ENCODE measurements at regions not wholly inside any gene's neighbourhood (a gene's known extent, or its start where the extent isn't known, plus 50 kb on each side); places are given as distances from the start of the nearest gene placed in this dataset.

- Histone ChIP-seq H3K36me3 (ENCODE audit: insufficient read depth, low read length) (no peaks in the 10 kb centered on the region), H3K4me3 (ENCODE audit: low read depth in 1 of 2, low read length in 2 of 2) (no peak overlapping the region), H3K79me2 (ENCODE audit: insufficient read depth, low read length) (no peaks in the 10 kb centered on the region), H3K27me3 (ENCODE audit: insufficient read depth, low read length, poor library complexity) (no peaks in the 10 kb centered on the region), H3K27ac (ENCODE audit: low read length) (no peak overlapping the region), H3K9ac (ENCODE audit: low read depth, low read length) (no peak overlapping the region), H3K4me2 (ENCODE audit: insufficient read depth, low read length) (no peak overlapping the region), H4K20me1 (ENCODE audit: insufficient read depth, low read length) (no peaks in the 10 kb centered on the region), H2AFZ (ENCODE audit: low read depth, low read length) (peak overlapping the region; percentile 3; the same call in 1 of the 2 replicates), H3K9me3 (ENCODE audit: insufficient read depth, low read length, severe bottlenecking) (no peaks in the 10 kb centered on the region), H3K4me1 (ENCODE audit: insufficient read depth, low read length) (peaks cover 16% of the 10 kb centered on the region)
- ATAC-seq (ENCODE audit: insufficient read depth, low read depth) (0 out of 3 replicates have a peak, but pooled peaks have one; percentile 43), DNase-seq (no peak)
- no peak for TF ChIP-seq EZH2 (IDR thresholded peaks at IDR 0.05; ENCODE audit: borderline replicate concordance, low read depth, low read length, severe bottlenecking)
- TF ChIP-seq CTCF (IDR thresholded peaks at IDR 0.05; ENCODE audit: borderline replicate concordance, extremely low read depth, low read length, poor library complexity, severe bottlenecking) = peak; percentile 55
Observed at GRCh38 chr7:118870187-118870586, 645.7 kb downstream of the ANKRD7 start.

GRCh38 chr7:118872568-118872967 is 648.1 kb downstream of the ANKRD7 start:
- Histone ChIP-seq H3K4me1 (ENCODE audit: insufficient read depth, low read length) (peaks cover 16% of the 10 kb centered on the region), H3K9me3 (ENCODE audit: insufficient read depth, low read length, severe bottlenecking) (no peaks in the 10 kb centered on the region), H3K4me3 (ENCODE audit: low read depth in 1 of 2, low read length in 2 of 2) (no peak overlapping the region), H3K4me2 (ENCODE audit: insufficient read depth, low read length) (no peak overlapping the region), H4K20me1 (ENCODE audit: insufficient read depth, low read length) (no peaks in the 10 kb centered on the region), H2AFZ (ENCODE audit: low read depth, low read length) (no peak overlapping the region), H3K9ac (ENCODE audit: low read depth, low read length) (no peak overlapping the region), H3K79me2 (ENCODE audit: insufficient read depth, low read length) (no peaks in the 10 kb centered on the region), H3K36me3 (ENCODE audit: insufficient read depth, low read length) (no peaks in the 10 kb centered on the region), H3K27ac (ENCODE audit: low read length) (no peak overlapping the region), H3K27me3 (ENCODE audit: insufficient read depth, low read length, poor library complexity) (no peaks in the 10 kb centered on the region)
- ATAC-seq (ENCODE audit: insufficient read depth, low read depth) (no peak), DNase-seq (no peak)
- TF ChIP-seq EZH2 (IDR thresholded peaks at IDR 0.05; ENCODE audit: borderline replicate concordance, low read depth, low read length, severe bottlenecking) (no peak), CTCF (IDR thresholded peaks at IDR 0.05; ENCODE audit: borderline replicate concordance, extremely low read depth, low read length, poor library complexity, severe bottlenecking) (no peak)

- Histone ChIP-seq H3K27ac (ENCODE audit: low read length) (no peak overlapping the region), H3K79me2 (ENCODE audit: insufficient read depth, low read length) (no peaks in the 10 kb centered on the region), H3K9me3 (ENCODE audit: insufficient read depth, low read length, severe bottlenecking) (no peaks in the 10 kb centered on the region), H3K4me3 (ENCODE audit: low read depth in 1 of 2, low read length in 2 of 2) (no peak overlapping the region), H3K27me3 (ENCODE audit: insufficient read depth, low read length, poor library complexity) (no peaks in the 10 kb centered on the region), H3K36me3 (ENCODE audit: insufficient read depth, low read length) (no peaks in the 10 kb centered on the region), H3K4me1 (ENCODE audit: insufficient read depth, low read length) (no peaks in the 10 kb centered on the region), H4K20me1 (ENCODE audit: insufficient read depth, low read length) (no peaks in the 10 kb centered on the region), H2AFZ (ENCODE audit: low read depth, low read length) (no peak overlapping the region), H3K4me2 (ENCODE audit: insufficient read depth, low read length) (no peak overlapping the region), H3K9ac (ENCODE audit: low read depth, low read length) (no peak overlapping the region)
- TF ChIP-seq CTCF (IDR thresholded peaks at IDR 0.05; ENCODE audit: borderline replicate concordance, extremely low read depth, low read length, poor library complexity, severe bottlenecking) = no peak
- no peak for TF ChIP-seq EZH2 (IDR thresholded peaks at IDR 0.05; ENCODE audit: borderline replicate concordance, low read depth, low read length, severe bottlenecking)
- DNase-seq = no peak
- ATAC-seq (ENCODE audit: insufficient read depth, low read depth) = no peak
Observed at GRCh38 chr7:118877187-118877586, 652.7 kb downstream of the ANKRD7 start.

- Histone ChIP-seq H3K27ac (ENCODE audit: low read length) (no peak overlapping the region), H3K27me3 (ENCODE audit: insufficient read depth, low read length, poor library complexity) (no peaks in the 10 kb centered on the region), H2AFZ (ENCODE audit: low read depth, low read length) (no peak overlapping the region), H3K9me3 (ENCODE audit: insufficient read depth, low read length, severe bottlenecking) (no peaks in the 10 kb centered on the region), H3K4me3 (ENCODE audit: low read depth in 1 of 2, low read length in 2 of 2) (no peak overlapping the region), H3K4me2 (ENCODE audit: insufficient read depth, low read length) (no peak overlapping the region), H3K79me2 (ENCODE audit: insufficient read depth, low read length) (no peaks in the 10 kb centered on the region), H3K4me1 (ENCODE audit: insufficient read depth, low read length) (no peaks in the 10 kb centered on the region), H3K9ac (ENCODE audit: low read depth, low read length) (no peak overlapping the region), H3K36me3 (ENCODE audit: insufficient read depth, low read length) (no peaks in the 10 kb centered on the region), H4K20me1 (ENCODE audit: insufficient read depth, low read length) (no peaks in the 10 kb centered on the region)
- TF ChIP-seq CTCF (IDR thresholded peaks at IDR 0.05; ENCODE audit: borderline replicate concordance, extremely low read depth, low read length, poor library complexity, severe bottlenecking) (no peak), EZH2 (IDR thresholded peaks at IDR 0.05; ENCODE audit: borderline replicate concordance, low read depth, low read length, severe bottlenecking) (no peak)
- DNase-seq = no peak
- ATAC-seq (ENCODE audit: insufficient read depth, low read depth) = no peak
Observed at GRCh38 chr7:118878336-118878735, 653.8 kb downstream of the ANKRD7 start.

All from DND-41 (cell line).